ENCODE measurements at regions not wholly inside any gene's neighbourhood (a gene's known extent, or its start where the extent isn't known, plus 50 kb on each side); places are given as distances from the start of the nearest gene placed in this dataset.

DNA sequence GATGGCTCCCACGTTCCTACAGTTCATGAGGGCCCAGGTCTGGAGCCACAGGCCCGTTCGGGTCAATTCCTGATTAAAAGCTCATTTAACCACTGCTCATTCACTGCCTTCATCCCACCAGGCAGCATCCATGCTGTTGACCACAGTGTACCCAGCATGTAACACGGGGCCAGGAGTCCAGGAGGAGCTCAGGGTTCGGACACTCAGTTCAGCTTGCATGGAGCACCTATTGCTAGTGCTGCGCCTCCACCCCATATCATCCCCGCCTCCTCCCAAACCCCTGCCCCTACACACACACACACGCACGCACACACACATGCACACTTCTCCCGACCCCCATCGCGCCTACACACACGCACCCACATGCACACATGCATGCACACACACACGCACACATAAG, 72.9 kb upstream of the SNTG2 start:
- no peak for TF ChIP-seq POLR2A (IDR thresholded peaks at IDR 0.05; ENCODE audit: low read length)
- no peak for TF ChIP-seq GATA1 (IDR thresholded peaks at IDR 0.05; ENCODE audit: low read depth, low read length)

Data from erythroblast (primary cell).